ENCODE measurements at regions not wholly inside any gene's neighbourhood (a gene's known extent, or its start where the extent isn't known, plus 50 kb on each side); places are given as distances from the start of the nearest gene placed in this dataset.
"Not testable (repeated sequence)": the region's sequence is repeated elsewhere in the genome, so short reads cannot be mapped to it uniquely, and the experiment has no call there.

DNA sequence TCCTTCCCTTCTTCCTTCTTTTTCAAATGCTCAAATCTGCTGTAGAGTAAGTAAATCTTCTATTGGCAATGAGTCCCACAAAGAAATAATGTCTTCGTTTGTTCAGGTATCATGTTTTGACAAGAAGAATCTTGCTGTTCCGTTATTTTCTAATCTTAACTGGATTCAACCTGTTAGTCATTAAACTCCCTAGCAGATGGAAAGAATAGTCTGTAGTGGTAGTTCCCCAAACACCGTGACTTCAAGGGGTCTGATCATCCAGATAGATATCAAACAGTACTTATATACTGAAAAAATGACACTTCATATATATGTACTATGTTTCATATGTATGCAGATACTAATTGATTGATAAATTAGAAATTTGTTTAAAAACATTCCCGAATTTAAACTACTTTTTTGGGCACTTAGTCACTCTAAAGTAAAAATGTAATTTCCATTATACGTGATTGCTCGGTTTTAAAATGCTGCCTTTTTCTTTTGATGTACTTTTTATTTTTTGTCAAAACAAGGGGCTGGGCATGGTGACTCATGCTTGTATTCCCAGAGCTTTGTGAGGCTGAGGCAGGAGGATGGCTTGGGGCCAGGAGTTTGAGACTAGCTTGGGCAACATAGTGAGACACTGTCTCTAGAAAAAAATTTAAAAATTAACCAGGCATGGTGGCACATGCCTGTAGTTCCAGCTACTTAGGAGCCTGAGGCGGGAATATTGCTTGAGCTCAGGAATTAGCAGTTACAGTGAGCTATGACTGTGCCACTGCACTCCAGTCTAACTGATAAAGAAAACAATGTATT lies 335.7 kb upstream of the SNX7 start:
- no peak for DNase-seq

DNA sequence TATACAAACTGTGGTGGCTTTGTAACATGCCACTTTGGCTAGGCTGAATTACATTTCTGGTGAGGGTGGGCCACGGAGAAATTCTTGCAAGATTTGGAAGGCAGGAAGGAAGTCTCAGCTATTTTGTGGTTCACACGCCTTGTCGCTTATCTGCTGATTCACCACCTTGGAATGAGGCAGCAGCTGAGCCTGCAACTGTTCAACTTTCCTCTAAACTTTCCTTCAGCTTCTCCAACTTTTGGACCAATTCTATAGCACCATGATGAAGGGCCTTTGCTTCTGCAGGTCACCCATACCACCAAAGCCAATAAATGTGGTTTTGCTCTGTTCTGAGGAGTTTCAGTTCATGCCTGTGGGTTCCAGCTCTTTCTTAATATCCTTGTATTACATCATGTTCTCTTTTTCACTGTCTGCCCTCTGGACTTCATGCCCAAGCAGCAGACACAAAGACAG lies 337.6 kb upstream of the SNX7 start:
- DNase-seq = no peak

DNA sequence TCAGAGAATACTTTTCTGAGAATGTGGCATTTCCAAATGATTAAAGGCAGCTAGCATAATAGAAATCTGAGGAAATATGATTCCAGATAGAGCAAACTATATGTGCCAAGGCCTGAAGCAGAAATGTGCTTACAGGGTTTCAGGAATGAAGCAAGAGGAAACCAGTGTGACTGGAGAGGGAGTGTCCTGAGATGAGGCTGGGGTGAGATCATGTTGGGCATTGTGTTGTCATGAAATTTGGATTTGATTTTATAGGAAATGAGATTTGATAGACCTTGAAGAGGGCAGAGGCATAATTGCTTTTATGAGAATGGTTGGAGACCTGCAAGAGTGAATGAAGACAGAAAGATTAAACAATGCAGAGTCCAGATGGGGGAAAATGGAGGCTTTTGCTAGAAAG lies 338.1 kb upstream of the SNX7 start:
- no peak for DNase-seq

DNA sequence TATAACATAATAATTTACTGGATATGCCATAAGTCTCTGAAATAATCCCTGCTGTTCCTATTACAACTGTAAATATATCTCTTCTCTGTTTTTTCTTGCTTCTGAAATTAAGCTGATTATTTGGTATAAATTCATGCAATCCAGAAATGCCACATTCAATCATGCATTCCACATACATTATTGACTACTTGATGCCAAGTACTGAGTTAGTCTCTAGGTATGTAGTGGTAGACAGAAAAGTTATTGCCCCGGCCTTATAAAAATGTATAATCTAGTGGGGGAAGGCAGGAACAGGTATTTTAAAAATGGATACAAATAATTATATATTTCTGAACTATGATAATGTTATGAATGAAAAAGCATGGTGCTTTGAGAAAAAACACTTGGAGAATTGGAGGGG lies 338.6 kb upstream of the SNX7 start:
- no peak for DNase-seq

DNA sequence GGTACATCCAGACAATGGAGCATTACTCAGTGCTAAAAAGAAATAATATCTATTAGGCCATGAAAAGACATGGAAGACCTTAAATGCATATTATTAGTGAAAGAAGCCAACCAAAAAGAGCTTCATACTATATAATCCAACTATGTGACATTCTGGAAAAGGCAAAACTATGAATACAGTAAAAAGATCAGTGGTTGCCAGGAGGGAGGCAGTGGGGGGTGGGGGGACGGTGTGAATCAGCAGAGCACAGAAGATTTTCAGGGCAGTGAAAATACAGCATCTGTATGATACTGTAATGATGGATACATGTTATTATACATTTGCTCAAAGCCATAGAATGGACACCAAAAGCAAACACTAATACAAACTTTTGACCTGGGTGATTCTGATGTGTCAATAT lies 339.4 kb upstream of the SNX7 start:
- DNase-seq = no peak

DNA sequence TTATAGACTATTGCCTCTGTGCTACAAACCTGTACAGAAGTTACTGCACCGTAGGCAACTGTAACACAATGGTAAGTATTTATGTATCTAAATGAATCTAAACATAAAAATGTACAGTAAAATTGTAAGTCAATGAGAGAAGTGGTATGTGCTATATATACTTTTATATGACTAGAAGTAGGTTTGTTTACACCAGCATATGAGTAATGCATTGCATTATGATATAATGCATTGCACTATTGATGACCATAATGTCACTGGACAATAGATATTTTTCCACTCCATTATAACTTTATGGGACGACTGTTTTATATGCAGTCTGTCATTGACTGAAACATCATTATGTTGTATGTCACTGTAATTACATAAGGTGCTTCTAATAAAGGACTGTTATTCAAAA lies 340.3 kb upstream of the SNX7 start:
- no peak for DNase-seq

DNA sequence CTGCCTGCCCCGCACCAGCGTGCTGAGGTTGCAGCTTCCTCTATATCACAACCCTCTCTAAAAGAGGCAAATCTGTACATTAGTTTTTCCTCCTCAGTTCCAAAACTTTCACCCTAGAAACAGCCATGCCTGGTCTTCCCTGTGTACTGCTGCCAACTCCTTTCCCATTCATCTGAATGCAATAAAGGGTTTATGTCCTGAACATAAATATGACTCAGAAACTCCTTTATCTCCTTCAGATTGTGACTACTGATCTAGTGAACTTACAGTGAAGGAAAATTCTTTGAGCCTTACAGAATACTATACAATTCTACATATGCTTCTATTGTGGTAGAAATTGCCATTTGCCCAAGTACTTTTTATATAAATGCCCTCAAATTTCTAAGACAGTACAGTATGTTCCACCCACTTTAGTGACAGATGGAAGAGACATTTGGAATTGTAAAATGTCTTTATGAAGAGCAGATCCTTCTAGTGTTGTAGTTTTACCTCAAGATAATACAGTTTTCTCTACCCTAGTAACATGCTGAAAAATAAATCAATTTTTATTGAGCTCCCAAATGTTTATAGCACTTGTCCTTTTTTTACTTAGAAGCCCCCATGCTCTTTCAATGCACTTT lies 345.1 kb upstream of the SNX7 start:
- DNase-seq = no peak

DNA sequence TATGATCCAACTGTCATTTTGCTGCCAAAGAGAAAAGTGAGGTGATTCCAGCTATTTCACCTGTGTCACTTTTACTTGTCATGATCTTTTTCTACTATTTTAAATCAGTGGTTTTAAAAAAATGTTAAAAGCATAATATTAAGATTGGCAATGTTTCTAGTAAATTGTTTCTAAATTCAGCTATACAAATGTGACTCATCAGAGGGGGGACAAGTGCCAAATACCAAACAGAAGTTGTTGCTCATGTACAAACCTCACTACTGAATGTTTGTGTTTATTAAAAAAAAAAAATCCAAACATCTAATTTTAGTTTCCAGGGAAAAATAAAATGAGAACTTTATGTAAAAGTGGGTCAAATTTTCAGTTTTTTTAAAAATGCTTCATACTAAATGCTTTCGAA lies 346.2 kb upstream of the SNX7 start:
- DNase-seq = no peak

DNA sequence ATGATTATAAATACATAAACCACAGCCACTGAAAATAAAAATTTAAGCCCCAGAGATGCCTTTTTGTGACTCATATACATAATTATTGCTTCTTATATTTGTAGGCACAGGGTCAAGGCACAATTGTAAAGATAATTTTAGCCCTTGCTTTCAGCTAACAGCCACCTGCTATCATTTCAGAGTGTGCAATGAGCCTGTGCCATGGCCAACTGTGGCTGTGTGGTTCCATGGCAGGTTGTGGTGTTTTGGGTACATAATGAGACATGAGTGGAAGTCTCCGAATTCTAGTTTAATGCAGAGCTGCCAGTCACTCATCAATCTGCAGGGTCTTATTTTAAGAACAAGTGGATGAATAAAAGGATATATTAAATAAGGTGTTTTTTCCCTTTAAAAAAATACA lies 346.9 kb upstream of the SNX7 start:
- DNase-seq = no peak

DNA sequence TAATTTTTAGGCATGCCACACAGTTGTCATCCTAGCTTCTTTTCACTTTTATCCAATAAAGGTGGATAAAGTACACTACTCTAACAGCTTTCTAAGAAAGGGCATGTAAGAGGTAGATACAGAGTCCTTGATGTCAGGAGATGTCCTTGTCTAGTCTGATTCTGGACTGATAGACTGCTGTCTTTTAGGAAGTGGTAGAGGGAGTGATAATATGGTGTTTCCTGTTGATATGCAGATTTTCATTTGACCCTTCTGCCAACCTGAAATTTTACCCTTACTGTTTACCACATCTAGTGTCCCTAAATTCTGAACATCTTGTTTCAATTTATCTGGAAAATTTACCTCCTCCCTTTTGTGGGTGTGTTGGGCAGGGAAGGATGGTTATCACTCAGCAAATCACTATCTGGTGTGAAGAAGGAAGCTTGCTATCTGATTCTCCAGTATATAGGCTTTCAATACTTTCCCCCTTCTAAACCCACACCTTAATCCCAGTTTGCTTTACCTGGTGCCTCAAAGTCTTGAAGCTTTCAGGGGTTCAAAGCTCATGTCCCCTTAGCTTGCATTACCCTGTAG lies 354.9 kb upstream of the SNX7 start:
- no peak for DNase-seq

DNA sequence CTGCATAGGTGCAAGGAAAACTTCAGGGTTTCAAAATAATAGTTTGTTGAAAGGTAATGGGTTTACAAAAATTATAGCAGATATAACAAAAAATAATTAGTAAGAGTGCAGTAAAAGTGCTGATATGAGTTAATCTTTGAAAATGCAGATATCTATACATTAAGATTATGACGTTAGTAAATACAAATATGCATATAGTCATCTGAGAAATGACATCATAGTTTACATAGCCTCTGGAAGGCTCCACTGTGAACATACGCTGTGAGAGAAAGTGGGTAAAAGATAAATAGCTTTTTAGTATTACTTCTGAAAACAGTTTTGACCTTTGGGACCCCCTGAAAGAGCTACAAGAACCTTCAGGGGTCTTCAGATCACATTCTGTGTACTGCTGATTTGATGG lies 356.2 kb upstream of the SNX7 start:
- DNase-seq = no peak

DNA sequence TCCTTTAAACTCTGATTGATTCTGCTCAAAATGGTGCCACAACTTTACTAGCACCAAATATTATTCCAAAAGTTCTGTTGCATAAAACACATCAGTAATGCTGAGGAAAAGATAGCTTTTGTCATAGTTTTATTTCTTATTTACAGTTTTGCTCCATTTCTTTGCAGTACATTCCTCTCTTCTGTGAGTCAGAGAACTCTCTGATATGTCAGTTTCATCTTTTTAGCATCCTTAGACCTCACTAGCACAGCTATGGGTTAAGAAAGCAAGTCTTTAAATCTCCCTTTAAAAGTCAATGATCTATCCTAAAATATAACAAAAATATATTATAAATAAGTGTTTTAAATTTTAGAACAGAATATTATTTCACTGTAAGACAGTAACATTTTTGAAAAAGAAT lies 356.6 kb upstream of the SNX7 start:
- DNase-seq = no peak

DNA sequence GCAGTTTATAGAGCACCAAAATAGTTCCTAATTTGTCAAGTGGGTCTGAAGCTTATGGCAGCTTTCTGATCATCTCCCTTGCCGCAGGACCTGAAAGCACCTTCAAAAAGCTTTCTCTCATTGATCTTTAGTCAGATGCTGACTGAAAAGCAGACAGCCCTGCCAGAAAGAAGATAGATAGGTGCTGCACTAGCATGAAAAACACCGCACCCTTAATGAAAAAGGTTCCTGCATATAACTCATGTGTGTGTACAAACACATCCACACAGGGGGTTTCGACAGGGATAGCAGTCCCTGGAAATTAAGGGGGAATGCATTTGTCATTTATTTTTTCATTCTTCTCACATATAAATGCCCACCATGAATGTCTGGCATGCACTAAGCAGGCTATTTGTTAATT lies 361.7 kb upstream of the SNX7 start:
- no peak for DNase-seq

DNA sequence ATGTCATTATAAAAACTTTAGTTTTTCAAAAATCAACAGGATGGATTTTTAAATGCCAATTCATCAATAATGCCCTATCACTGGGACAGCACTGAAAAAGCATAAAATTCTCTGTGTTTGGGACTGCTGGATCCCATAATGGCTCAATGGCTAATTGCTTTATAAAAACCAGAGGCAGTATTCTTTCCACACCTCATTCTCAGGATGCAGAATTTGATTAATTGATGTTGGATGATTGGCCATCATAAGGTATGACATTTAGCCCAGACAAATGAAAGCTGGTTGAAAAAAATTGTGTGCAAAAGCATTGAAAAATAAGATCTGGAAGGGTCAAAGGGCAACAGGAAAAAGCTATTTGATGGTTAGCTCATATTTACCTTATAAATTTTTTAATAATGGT lies 362.2 kb upstream of the SNX7 start:
- DNase-seq = no peak

DNA sequence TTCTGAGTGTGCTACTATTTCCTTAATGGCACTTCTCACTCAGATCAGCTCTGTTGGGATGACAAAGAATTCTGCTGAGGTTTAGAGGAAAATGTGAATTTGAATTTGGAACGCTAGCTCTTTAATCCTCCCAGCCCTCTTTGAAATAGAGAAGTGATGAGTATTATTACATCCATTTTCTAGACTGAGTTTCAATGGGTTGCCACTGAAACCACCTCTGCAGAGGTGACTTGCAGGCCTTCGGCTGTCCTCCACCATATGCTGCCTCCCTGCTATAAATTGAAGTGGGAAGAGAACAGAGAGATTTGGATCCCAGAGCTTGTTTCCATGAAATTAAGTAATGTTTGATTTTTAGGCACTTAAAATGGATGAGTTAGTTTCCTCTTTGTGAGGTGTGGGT lies 363.2 kb upstream of the SNX7 start:
- DNase-seq = no peak

DNA sequence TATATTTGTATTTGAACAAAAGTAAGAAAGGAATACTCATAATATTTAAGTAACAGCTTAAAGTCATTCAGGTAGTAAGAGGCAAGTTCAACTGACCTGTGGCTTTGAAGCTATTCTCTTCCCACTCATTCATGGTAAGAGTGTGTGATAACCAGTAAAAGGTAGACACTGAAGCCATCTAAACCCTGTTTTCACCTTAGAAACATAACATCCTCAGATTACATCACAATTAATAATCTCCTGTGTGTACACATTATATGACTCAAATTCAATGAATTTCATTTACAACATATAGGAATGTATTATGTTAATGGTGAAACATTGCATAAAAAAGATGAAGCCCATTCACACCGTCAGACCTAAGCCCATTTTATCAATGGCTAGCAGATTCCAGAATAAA lies 364.8 kb upstream of the SNX7 start:
- DNase-seq = no peak

DNA sequence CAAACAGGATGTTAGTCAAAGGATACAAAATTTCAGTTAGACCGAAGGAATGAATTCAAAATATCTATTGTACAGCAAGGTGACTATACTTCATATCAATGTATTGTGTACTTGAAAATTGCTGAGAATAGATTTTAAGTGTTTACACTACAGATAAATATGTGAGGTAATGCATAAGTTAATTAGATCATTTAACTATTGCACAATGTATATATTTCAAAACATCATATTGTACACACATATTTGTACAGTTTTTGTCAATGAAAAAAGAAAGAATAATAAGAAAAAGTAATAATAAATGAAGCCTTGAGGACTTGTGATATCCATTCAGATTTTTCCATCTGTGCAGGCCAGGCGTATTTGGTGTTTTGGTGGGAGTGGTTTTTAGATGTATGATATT lies 367.4 kb upstream of the SNX7 start:
- DNase-seq = no peak

DNA sequence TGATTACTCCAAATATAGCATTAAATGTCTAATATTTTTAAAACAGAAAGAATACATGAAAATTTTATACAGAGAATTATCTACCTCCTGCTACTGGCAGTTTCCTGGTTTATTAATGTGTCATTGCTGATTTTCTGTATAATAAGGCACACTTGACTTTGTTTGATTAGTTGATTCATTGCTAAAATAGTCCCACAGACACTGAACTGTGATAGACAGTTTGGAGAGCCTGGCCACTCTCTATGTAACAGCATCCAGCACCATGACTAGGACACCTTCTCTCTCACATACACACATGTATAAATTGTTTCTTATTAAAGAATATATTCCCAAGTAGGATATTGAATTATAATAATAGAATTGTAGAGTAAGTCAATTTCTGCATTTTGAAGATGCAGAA lies 368.5 kb upstream of the SNX7 start:
- DNase-seq = no peak

DNA sequence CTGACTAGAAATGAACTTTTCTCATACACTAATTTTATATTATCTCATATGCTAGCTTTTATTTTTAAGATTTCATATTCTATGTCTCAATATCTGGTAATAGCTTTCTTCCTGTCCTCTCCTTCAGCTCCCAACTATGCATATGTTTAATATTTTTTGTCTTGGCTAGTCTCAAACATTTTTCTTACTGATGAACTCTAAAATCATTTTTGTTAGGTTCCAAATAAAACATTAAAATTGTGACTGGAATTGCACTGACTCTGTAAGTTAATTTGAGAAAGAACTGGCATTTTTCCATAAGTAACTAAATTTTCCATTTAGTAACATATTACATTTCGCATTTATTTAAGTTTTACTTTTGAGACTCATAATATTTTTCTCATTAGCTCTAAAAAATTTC lies 368.5 kb upstream of the DPYD start:
- no peak for DNase-seq

DNA sequence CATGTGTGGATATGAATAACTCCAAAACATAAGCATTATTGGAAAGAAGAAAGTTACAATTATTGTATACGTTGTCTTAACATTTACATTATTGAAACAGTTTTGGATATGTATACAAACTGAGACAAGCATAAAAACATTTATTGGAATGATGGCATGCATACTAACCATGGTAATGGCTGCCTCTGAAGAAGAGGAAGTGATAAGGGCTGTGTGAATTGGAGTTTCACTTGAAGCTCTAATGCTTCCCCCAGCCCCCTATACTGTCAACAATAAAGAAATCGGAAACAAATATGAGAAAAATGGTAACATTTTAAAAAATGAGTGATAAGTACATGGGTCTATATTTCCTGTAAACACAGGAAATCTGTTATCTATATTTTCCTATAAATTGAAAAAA lies 367.7 kb upstream of the DPYD start:
- no peak for DNase-seq

DNA sequence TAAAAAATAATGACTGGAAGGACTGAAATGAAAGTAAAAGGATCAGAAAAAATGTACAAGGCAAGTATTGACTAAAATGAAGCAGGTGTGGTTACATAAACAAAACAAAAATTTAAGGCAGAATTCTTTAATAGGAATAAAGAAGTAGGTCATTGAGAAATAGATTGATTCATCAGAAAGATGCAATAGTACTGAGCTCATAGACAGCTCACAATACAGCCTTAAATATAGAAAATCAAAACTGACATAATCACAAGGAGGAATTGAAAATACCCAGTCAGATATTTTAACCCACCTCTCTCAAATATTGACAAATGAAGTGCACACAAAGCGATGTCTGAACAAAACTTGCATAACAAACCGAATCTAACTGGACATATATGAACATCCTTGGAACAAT lies 366.8 kb upstream of the DPYD start:
- DNase-seq = no peak

DNA sequence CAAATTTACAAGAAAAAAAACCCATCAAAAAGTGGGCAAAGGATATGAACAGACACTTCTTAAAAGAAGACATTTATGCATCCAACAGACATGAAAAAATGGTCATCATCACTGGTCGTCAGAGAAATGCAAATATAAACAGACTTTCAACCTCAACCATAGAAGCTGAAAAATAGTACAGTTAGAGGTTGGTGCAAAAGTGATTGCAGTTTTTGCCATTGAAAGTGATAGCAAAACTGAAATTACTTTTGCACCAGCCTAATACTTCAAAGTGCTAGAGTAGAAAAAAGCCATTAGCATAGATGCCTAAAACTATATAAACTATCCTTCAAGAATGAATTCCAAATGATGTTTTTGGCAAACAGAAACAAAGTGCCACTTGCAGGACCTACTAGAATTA lies 365.8 kb upstream of the DPYD start:
- DNase-seq = no peak

DNA sequence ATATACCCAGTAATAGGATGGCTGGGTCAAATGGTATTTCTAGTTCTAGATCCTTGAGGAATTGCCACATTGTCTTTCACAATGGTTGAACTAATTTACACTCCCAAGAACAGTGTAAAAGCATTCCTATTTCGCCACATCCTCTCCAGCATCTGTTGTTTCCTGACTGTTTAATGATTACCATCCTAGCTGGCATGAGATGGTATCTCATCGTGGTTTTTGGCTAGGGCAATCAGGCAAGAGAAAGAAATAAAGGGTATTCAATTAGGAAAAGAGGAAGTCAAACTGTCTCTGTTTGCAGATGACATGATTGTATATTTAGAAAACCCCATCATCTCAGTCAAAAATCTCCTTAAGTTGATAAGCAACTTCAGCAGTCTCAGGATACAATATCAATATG lies 364.5 kb upstream of the DPYD start:
- not testable (repeated sequence) for DNase-seq

DNA sequence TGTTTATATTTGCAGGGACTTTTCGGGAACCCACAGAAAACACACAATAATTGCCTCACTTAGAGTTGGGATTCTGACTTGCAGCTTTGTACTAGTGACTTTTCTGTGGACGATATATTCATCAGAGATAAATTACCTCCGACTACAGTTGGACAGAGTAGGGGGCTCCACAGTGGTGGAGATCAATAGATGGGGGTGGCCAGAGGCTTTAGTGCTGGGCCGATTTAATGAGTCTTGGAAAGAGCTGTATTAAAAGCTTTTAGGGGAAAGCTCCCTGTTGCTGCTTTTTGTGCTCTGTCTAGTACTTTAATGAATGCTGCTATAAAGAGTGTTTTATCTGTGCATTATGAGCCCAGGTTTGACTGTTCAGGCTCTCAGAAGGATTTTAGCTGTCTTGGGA lies 359.2 kb upstream of the DPYD start:
- DNase-seq = no peak

DNA sequence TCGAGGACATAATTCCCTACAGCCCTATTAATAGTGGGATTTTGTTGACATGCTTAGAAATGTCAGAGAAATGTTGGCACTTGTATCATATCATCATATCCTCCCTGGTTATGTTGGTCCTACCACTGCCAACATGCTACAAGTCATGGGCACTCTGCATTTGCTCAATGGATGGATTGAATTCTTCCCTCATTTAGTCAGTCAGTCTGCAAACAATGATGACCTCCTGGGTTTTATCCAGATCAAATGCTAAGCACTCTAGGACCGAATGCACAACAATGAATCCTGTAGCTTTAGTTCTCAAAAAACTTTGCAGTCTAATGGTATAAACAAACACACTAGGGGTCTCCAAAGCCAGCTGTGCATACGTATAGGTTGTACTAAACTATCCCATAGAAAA lies 357.2 kb upstream of the DPYD start:
- no peak for DNase-seq
